Skin epidermis (tissue), 12 donors: ENCODE measurements at regions not wholly inside any gene's neighbourhood (a gene's known extent, or its start where the extent isn't known, plus 50 kb on each side); places are given as distances from the start of the nearest gene placed in this dataset.
"Not testable (repeated sequence)": the region's sequence is repeated elsewhere in the genome, so short reads cannot be mapped to it uniquely, and the experiment has no call there.

ENCODE experiments used
- H3K27ac ChIP-seq, 21 experiments: fragments of 200-600 bp; sonication (generic) in 11 of 21; one replicate each; pipeline ENCODE4 v1.5.0; 2020; ENCODE audit warnings: mild to moderate bottlenecking in 3 of 21, inconsistent platforms in 2 of 21, moderate library complexity in 2 of 21
- H3K4me3 ChIP-seq, 7 experiments: fragments of 200-600 bp; sonication (generic) in 2 of 7; one replicate each; pipeline ENCODE4 v1.5.0; 2020; ENCODE audit warnings: inconsistent platforms in 2 of 7, mild to moderate bottlenecking in 2 of 7, moderate library complexity in 1 of 7

GRCh38 chr5:25764733-25765132, 1120.0 kb upstream of the CDH10 start:
- no peak overlapping the region for H3K4me3 ChIP-seq
- no peak overlapping the region for H3K27ac ChIP-seq

DNA sequence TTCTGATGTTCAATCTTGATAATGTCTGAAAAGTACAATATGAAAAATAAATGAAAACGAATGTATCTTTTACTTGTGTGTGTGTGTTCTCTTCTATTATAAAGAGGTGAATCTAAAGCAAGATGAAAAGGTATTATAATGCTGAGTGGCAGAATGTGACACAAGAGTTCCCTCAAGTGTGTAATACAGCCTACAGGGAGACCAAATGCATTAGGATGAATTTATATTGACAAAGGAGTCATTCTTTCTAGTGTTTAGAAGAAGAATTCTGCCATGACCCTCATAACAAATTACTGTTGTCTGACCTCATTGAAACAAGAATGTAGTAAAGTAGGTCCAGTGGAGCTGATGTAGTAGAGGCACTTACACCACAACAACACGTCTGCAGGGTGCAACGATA, 1119.0 kb upstream of the CDH10 start:
- Histone ChIP-seq H3K4me3 (no peak overlapping the region), H3K27ac (no peak overlapping the region)

- no peak overlapping the region for H3K27ac ChIP-seq
- no peak overlapping the region for H3K4me3 ChIP-seq
Measured at GRCh38 chr5:25754895-25755294, 1110.1 kb upstream of the CDH10 start.

DNA sequence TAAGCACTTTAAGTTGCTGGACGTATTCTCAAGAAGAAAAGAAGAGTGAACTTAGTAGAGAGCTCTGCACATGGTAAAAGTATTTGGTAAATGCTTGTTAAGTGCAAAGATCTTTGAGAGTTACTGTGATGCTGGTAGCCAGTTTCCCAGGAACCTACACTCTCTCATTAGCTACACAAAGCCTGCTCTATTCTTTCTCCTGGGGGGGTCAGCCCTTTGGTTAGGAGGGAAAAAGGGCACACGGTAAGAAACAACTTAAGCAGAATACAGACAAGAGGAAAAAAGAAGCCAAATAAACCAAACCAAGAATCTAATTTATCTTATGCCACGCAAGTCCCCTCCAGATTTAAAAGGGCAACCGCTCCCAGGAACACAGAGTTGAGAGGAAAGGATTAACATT, 1100.1 kb upstream of the CDH10 start:
- H3K4me3 ChIP-seq = no peak overlapping the region
- no peak overlapping the region for H3K27ac ChIP-seq

- Histone ChIP-seq H3K27ac (no peak overlapping the region), H3K4me3 (no peak overlapping the region)
Measured at GRCh38 chr5:25716680-25717079, 1071.9 kb upstream of the CDH10 start.

DNA sequence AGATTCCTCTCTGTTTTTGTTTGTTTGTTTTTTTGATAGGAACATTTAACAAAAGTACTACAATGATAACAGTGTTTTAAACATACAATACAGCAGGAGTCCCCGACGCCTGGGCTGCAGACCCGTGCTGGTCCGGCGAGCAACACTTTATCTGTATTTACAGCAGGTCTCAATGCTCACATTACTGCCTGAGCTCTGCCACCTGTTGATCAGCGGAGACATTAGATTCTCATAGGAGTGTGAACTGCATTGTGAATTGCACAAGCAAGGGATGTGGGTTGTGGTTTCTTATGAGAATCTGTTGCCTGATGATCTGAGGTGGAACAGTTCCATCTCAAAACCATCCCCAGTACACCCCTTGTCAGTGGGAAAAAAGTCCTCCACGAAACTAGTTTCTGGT, 1068.5 kb upstream of the CDH10 start:
- H3K27ac ChIP-seq = no peak overlapping the region
- H3K4me3 ChIP-seq = no peak overlapping the region

- no peak overlapping the region for H3K27ac ChIP-seq
- no peak overlapping the region for H3K4me3 ChIP-seq
Measured at GRCh38 chr5:25707093-25707492, 1062.3 kb upstream of the CDH10 start.

- H3K4me3 ChIP-seq = no peak overlapping the region
- H3K27ac ChIP-seq = no peak overlapping the region
Measured at GRCh38 chr5:25701936-25702335, 1057.2 kb upstream of the CDH10 start.

- Histone ChIP-seq H3K4me3 (no peak overlapping the region), H3K27ac (no peak overlapping the region)
Measured at GRCh38 chr5:25694801-25695200, 1050.0 kb upstream of the CDH10 start.

- Histone ChIP-seq H3K4me3 (no peak overlapping the region), H3K27ac (no peak overlapping the region)
Measured at GRCh38 chr5:25688156-25688555, 1043.4 kb upstream of the CDH10 start.

- H3K4me3 ChIP-seq = no peak overlapping the region
- H3K27ac ChIP-seq = no peak overlapping the region
Measured at GRCh38 chr5:25669645-25670401, 1025.0 kb upstream of the CDH10 start.

GRCh38 chr5:25662610-25663009, 1017.8 kb upstream of the CDH10 start:
- Histone ChIP-seq H3K4me3 (no peak overlapping the region), H3K27ac (no peak overlapping the region)

DNA sequence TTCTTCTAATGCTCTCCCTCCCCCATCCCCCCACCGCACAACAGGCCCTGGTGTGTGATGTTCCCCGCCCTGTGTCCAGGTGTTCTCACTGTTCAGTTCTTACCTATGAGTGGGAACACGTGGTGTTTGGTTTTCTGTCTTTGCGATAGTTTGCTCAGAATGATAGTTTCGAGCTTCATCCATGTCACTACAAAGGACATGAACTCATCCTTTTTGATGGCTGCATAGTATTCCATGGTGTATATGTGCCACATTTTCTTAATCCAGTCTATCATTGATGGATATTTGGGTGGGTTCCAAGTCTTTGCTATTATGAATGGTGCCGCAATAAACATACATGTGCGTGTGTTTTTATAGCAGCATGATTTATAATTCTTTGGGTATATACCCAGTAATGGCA, 1005.5 kb upstream of the CDH10 start:
- not testable (repeated sequence) for H3K4me3 ChIP-seq, H3K27ac ChIP-seq

DNA sequence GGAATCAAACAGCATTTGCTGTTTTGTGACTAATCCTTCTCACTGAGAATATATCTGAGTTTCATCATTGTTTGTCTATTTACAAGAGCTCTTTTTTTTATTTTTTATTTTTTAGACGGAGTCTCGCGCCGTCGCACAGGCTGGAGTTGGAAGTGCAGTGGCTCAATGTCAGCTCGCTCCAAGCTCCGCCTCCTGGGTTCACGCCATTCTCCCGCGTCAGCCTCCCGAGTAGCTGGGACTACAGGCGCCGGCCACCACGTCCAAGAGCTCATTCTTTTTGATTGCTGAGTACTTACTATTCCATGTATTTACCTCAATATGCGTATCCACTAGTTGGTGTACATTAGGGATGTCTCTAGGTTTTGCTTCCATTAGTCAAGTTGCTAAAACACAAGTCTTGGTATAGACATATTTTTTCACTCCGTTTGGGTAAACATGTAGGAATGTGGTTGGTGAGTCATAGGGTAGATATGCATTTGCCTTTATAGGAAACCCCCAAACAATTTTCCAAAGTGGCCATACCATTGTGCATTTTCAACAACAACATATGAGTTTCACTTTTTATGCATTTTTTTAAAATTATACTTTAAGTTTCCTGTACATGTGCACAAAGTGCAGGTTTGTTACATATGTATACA, 1005.0 kb upstream of the CDH10 start:
- no peak overlapping the region for H3K4me3 ChIP-seq

DNA sequence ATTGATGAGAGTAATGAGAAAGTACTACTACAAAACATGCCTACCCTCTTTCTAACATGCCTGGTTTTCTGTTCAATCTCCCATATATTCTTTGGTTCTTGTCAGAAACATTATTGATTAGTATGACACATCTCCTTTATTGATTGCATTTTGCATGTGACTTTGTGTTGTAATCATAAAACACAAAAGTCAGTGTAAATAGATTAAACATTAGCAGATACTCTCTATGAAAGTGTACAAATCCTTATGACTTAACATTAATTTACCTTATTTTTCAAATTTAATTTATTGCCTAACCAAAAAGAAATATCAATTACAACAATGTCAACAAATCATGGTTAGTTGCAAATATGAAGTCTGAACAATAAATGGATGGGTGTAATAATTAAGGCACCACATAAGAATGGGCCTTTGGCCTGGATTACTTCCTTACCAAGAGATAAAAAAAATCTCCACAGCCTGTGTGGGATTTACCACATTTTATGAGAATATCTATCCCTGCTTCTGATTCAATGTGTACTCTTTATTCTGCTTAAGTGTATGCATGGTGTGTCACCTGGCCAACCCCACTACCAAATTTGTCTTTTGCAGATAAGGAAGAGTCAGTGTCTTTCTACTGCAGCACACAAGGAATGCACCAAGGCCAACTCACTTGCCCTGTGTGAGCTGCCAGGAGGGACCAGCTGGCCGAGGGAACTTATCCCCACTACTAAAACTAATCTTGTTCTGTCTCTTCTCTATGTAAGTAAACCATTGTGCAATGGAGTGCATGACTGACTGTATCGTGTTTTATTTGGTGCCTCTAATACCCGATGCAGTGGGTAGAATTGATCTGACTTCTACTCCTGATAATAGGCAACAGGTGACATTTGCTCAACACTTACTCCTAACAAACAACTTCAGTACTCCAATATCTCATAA, 1001.9 kb upstream of the CDH10 start:
- Histone ChIP-seq H3K4me3 (no peak overlapping the region), H3K27ac (no peak overlapping the region)

More for the DNA sequence above, 1005.0 kb upstream of the CDH10 start:
- H3K27ac ChIP-seq = no peak overlapping the region

DNA sequence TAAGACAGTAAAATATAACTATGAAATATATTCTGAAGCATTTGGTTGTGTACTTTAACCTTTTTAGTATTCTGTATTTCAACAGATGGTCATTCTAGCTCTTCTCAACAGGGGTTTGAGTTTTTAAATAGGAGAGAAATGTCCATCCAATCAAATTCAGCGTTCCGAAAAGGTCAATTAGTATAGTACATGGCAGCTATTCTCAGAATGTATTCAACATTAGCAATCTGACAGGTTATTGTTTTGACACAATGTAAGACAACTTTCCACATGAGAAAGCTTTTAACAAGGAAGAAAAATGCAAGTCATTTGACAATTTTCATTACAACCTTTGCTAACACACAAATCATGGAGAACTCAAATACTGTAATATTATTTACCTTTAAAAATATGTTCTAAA, 996.3 kb upstream of the CDH10 start:
- Histone ChIP-seq H3K27ac (no peak overlapping the region), H3K4me3 (no peak overlapping the region)

- H3K27ac ChIP-seq = no peak overlapping the region
- H3K4me3 ChIP-seq = no peak overlapping the region
Measured at GRCh38 chr5:25619273-25619672, 974.5 kb upstream of the CDH10 start.

- Histone ChIP-seq H3K27ac (no peak overlapping the region), H3K4me3 (no peak overlapping the region)
Measured at GRCh38 chr5:25618821-25619220, 974.0 kb upstream of the CDH10 start.

- H3K4me3 ChIP-seq = no peak overlapping the region
- no peak overlapping the region for H3K27ac ChIP-seq
Measured at GRCh38 chr5:25614466-25614865, 969.7 kb upstream of the CDH10 start.

DNA sequence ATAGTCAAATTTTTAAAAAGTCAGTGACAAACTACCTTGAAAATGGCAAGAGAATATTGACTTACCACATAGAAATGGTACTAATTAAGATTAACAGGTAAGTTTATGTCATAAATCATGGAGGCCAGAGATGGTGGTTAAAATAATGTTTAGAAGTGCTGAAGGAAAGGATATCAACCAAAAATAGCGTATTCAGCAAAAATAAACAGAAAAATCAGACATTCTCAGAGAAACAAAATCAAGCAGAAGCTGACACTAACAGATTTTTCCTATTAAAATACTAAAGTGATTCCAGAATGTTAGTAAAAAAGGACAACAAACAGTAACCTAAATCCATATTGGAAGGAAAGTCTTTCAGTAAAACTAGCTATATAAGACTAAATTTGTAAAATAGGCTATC, 959.9 kb upstream of the CDH10 start:
- H3K27ac ChIP-seq = no peak overlapping the region
- H3K4me3 ChIP-seq = no peak overlapping the region

DNA sequence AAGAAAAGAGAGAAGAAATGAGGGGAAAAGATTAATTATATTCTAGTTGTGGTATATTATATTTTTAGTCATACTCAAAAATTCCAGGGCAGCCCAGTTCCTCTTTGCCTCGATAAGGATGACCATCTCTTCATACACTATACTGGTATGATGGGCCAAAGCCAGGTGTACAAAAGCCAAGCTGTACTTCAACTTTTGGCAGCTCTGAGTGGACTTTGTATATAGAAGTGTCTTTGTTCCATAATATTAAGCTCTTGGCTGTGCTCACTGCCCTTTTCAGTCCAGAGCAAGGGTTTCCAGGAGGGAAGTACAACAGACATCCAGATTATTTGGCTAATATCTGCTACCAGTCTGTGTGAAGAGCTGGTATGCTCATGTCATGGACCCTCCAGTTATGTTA, 934.3 kb upstream of the CDH10 start:
- H3K4me3 ChIP-seq = no peak overlapping the region
- no peak overlapping the region for H3K27ac ChIP-seq
